ENCODE measurements at regions not wholly inside any gene's neighbourhood (a gene's known extent, or its start where the extent isn't known, plus 50 kb on each side); places are given as distances from the start of the nearest gene placed in this dataset.

DNA sequence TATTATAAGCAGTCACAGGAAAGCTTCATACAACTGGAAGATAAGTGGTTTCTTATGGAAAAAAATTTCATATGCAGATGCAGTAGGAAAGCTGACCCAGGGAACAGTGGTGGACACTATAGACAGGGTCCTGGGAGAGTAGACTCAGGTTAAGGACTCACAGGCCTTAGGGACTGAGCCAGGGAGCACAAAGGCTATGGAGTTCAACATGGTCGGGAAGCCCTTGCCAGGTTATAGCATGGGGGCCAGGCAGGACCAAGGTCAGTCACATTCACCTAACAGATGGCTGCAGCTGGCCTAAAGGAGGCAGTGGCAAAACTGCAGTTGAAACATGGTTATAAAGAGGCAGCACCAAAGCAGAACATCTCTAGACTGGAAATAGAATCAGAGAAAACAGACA, 54.9 kb upstream of the UNC5B start:
- no peaks in the 10 kb centered on the region for H3K9me3 ChIP-seq
- no peaks in the 10 kb centered on the region for H3K4me1 ChIP-seq (ENCODE audit: low read depth)
- TF ChIP-seq, protein P1, sequence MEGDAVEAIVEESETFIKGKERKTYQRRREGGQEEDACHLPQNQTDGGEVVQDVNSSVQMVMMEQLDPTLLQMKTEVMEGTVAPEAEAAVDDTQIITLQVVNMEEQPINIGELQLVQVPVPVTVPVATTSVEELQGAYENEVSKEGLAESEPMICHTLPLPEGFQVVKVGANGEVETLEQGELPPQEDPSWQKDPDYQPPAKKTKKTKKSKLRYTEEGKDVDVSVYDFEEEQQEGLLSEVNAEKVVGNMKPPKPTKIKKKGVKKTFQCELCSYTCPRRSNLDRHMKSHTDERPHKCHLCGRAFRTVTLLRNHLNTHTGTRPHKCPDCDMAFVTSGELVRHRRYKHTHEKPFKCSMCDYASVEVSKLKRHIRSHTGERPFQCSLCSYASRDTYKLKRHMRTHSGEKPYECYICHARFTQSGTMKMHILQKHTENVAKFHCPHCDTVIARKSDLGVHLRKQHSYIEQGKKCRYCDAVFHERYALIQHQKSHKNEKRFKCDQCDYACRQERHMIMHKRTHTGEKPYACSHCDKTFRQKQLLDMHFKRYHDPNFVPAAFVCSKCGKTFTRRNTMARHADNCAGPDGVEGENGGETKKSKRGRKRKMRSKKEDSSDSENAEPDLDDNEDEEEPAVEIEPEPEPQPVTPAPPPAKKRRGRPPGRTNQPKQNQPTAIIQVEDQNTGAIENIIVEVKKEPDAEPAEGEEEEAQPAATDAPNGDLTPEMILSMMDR (IDR thresholded peaks at IDR 0.05), result no peak
- intact Hi-C loops (cut with DNase I, micrococcal nuclease), result no loop called here
- H3K36me3 ChIP-seq (ENCODE audit: low read depth), result no peaks in the 10 kb centered on the region
- no peak overlapping the region for H3K4me3 ChIP-seq
- DNase-seq (no peak), ATAC-seq (no peak)

DNA sequence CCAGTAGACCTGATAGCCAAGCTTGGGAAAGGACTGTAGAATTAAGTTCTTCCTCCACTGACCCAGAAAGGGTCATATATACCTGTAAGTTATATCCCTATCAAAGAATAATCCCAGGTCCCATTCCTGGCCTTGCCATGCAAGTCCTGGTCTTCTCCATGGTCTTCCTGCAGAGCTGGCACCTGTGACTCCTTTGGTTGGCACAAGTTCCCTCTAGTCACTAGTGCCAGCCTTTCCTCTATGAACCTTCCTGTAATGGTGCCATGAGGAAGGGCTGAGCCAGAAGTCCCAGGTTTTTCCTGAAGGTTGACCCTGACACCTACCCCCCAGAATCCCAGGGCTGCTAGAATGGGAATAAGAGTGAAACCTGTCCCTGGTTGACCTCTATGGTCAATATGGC, 54.1 kb upstream of the UNC5B start:
- intact Hi-C loops (cut with DNase I, micrococcal nuclease), result no loop called here
- Histone ChIP-seq H3K4me3 (no peak overlapping the region), H3K36me3 (ENCODE audit: low read depth) (no peaks in the 10 kb centered on the region), H3K4me1 (ENCODE audit: low read depth) (no peaks in the 10 kb centered on the region), H3K9me3 (no peaks in the 10 kb centered on the region)
- DNase-seq, result no peak
- ATAC-seq, result no peak
- TF ChIP-seq, protein P1 (IDR thresholded peaks at IDR 0.05), result no peak

DNA sequence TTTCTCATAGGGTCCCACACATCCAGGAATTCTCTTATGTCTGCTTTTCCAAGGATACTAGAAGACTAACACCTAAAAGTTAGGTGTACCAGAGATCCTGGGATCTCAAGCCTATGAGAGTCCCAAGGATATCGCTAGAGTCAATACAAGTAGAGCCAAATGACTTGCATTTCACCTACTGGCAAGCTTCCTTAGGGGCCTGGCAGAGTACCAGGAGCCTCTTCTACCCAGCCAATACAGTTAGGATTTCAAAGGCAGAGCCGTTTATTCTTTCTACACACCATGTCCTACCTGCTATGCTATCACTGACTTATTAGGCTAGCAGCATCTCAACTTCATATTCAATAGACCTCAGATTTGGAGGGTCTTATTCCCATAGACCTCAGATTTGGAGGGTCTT, 53.5 kb upstream of the UNC5B start:
- no peak overlapping the region for H3K4me3 ChIP-seq
- no peaks in the 10 kb centered on the region for H3K36me3 ChIP-seq (ENCODE audit: low read depth)
- no peak for DNase-seq
- TF ChIP-seq, protein P1 (IDR thresholded peaks at IDR 0.05), result no peak
- no peaks in the 10 kb centered on the region for H3K9me3 ChIP-seq
- no peaks in the 10 kb centered on the region for H3K4me1 ChIP-seq (ENCODE audit: low read depth)
- intact Hi-C loops (cut with DNase I, micrococcal nuclease), result no loop called here
- no peak for ATAC-seq

DNA sequence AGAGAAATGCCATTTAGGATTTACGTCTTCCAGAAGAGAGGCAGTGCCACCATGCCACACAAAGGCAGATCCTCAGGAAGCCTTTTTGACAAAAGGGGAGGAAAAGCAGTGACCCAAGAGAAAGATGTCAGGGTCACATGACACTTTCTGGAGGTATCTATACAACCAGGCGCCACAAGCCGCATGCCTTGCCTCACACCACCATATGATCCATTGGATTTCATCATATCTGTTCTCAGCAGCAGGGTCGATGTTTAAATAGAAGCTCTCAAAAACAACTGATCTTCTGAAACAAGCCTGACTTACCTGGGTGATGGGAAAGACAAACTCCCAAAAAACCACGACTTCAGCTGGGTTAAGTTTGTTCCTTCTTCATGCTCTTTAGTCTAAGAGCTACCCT, 52.5 kb upstream of the UNC5B start:
- Histone ChIP-seq H3K4me3 (no peak overlapping the region), H3K36me3 (ENCODE audit: low read depth) (no peaks in the 10 kb centered on the region), H3K9me3 (no peaks in the 10 kb centered on the region), H3K4me1 (ENCODE audit: low read depth) (no peaks in the 10 kb centered on the region)
- DNase-seq (no peak), ATAC-seq (no peak)
- TF ChIP-seq, protein P1 (IDR thresholded peaks at IDR 0.05), result no peak
- intact Hi-C loops (cut with DNase I, micrococcal nuclease), result no loop called here

DNA sequence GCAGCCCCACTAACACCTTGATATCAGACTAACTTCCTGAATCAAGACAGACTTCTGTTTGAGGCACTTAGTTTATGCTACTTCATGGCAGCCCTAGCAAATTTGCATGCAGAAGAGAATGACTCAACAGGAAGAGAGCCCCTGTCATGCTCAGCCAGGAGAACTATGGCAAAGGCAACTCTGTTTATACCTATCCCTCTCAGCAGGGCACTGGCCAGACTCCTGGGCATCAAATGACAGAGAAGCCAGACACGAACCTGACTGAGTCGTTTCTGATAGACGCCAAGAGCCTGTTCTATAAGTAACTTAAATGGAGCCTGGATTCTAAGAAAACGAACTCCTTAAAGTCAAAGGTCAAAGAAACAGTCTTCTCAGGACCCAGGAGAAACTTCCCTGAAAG, 50.9 kb upstream of the UNC5B start:
- TF ChIP-seq, protein P1 (IDR thresholded peaks at IDR 0.05), result no peak
- H3K36me3 ChIP-seq (ENCODE audit: low read depth), result no peaks in the 10 kb centered on the region
- ATAC-seq, result peak; percentile 80
- no peak for DNase-seq
- H3K9me3 ChIP-seq, result no peaks in the 10 kb centered on the region
- H3K4me1 ChIP-seq (ENCODE audit: low read depth), result no peaks in the 10 kb centered on the region
- no peak overlapping the region for H3K4me3 ChIP-seq
- intact Hi-C loops (cut with DNase I, micrococcal nuclease), result no loop called here
